Tibial nerve (tissue), 4 donors: ENCODE measurements at regions not wholly inside any gene's neighbourhood (a gene's known extent, or its start where the extent isn't known, plus 50 kb on each side); places are given as distances from the start of the nearest gene placed in this dataset.

Source experiments
- DNase-seq, 2 donors: peaks; one replicate each; pipeline ENCODE4 v3.0.0-alpha.2; 2019; ENCODE audit warnings: low spot score in 2 of 2
- H3K27ac ChIP-seq, 4 donors: fragments of 200-600 bp; sonication (generic) in 3 of 4; one replicate each; pipeline ENCODE4 v1.5.1; 2017 to 2019; ENCODE audit warnings: mild to moderate bottlenecking in 1 of 4
- H3K27me3 ChIP-seq, 2 donors: fragments of 200-600 bp; sonication (generic) in 1 of 2; one replicate each; pipeline versions ENCODE4 v1.5.1 to v1.6.0; 2017 to 2019
- H3K36me3 ChIP-seq, 3 donors: fragments of 200-600 bp; sonication (generic); one replicate each; pipeline ENCODE4 v1.5.1; 2018 to 2019
- H3K4me1 ChIP-seq, 4 donors: fragments of 200-600 bp; sonication (generic) in 3 of 4; one replicate each; pipeline ENCODE4 v1.5.1; 2017 to 2019
- H3K4me3 ChIP-seq, 4 donors: fragments of 200-600 bp; sonication (generic) in 3 of 4; one replicate each; pipeline ENCODE4 v1.5.1; 2017 to 2019; ENCODE audit warnings: mild to moderate bottlenecking in 1 of 4, moderate library complexity in 1 of 4
- H3K9me3 ChIP-seq, 4 donors: fragments of 200-600 bp; sonication (generic) in 3 of 4; one replicate each; pipeline ENCODE4 v1.5.1; 2017 to 2019
- EP300 ChIP-seq, 2 donors: sonication (generic); formaldehyde crosslinking; IDR thresholded peaks; one replicate each; pipeline ENCODE4 v1.6.1; 2017; ENCODE audit warnings: antibody characterized with exemption in 2 of 2, mild to moderate bottlenecking in 1 of 2
- POLR2A ChIP-seq, 2 donors: fragments of 450-650 bp; IDR thresholded peaks; one replicate each; pipeline ENCODE4 v1.6.1; 2017; ENCODE audit warnings: antibody characterized with exemption in 2 of 2, mild to moderate bottlenecking in 2 of 2, moderate library complexity in 2 of 2
- WGBS, 2 donors: methylation state at CpG; one replicate each; pipeline ENCODE4 v1.1.5; 2018; 5-methylcytosine and 5-hydroxymethylcytosine counted together
- TF ChIP-seq, protein P1 (sequence below), 5 experiments: fragments of 200-600 bp in 3 of 5; fragments of 450-650 bp in 2 of 5; sonication (generic) in 3 of 5; IDR thresholded peaks; one replicate each; pipeline ENCODE4 v1.5.1; 2016 to 2019; ENCODE audit warnings: antibody characterized with exemption in 5 of 5, mild to moderate bottlenecking in 3 of 5, moderate library complexity in 2 of 5

DNA sequence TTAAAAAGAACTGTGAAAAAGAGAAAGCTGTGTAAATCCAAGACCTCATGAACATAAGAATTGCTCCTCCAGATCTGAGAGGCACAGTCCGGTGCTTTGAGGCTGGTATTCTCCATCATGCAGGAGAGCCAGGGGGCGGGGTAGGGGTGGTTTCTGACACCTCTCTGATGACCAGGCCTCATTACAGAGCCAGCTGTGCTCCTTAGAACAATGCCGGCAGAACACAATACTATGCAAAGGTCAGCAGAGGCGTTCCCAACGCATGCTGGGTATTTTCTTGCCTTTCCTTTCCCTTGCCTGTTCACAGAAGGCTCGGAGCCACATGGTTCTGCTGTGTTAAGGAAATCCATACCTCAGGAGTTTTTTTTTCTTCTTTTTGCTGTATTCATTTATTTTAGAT is 91.2 kb upstream of the SOD3 start:
- DNase-seq: no peak
- WGBS, 2 donors: 54 to 60% methylated on average over 6 of the region's 6 CpGs
- Histone ChIP-seq H3K4me1 (peaks cover 0 to 28% (median 0%) of the 10 kb centered on the region in 4 donors), H3K4me3 (no peak overlapping the region), H3K9me3 (peaks cover 0 to 3% (median 0%) of the 10 kb centered on the region in 4 donors), H3K27me3 (no peaks in the 10 kb centered on the region), H3K27ac (no peak overlapping the region), H3K36me3 (no peaks in the 10 kb centered on the region)
- no peak for TF ChIP-seq POLR2A (IDR thresholded peaks at IDR 0.05)
- TF ChIP-seq, protein P1, sequence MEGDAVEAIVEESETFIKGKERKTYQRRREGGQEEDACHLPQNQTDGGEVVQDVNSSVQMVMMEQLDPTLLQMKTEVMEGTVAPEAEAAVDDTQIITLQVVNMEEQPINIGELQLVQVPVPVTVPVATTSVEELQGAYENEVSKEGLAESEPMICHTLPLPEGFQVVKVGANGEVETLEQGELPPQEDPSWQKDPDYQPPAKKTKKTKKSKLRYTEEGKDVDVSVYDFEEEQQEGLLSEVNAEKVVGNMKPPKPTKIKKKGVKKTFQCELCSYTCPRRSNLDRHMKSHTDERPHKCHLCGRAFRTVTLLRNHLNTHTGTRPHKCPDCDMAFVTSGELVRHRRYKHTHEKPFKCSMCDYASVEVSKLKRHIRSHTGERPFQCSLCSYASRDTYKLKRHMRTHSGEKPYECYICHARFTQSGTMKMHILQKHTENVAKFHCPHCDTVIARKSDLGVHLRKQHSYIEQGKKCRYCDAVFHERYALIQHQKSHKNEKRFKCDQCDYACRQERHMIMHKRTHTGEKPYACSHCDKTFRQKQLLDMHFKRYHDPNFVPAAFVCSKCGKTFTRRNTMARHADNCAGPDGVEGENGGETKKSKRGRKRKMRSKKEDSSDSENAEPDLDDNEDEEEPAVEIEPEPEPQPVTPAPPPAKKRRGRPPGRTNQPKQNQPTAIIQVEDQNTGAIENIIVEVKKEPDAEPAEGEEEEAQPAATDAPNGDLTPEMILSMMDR (IDR thresholded peaks at IDR 0.05): no peak
- no peak for TF ChIP-seq EP300 (IDR thresholded peaks at IDR 0.05)

DNA sequence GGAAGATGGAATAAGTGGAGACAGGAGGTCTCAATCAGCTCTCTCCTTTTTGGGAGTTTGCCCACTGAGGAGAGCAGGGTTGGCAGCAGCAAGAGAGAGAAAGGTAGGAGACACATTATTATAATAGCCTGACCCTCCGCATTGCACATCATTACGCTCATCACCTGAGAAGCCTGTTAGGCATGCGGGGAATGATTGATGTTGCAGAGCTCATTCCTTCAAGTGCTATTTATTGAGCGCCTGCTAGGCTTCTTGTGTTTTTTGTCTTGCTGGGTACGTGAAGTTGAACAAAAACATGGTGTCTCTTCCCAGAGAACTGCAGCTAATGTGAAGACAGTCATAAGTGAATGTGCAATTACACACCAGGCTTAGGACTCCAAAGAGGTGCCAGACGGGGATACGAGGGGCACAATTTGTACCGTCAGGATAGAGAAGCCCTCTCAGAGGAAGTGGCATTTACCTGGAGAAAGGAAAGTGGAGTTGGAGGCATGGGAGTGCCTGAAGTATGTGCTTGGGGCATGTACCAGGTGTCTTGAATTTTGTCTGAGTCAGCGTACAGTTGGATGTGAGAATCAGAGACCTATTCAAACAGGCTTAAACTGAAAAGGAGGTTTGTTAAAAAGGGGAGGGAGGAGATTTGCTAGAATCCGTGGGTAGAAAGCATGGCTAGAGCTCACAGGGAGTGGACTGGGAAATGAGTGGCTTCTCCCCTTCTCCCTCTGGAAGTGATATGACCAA is 90.2 kb upstream of the SOD3 start:
- no peaks in the 10 kb centered on the region for H3K27me3 ChIP-seq
- TF ChIP-seq EP300 (IDR thresholded peaks at IDR 0.05) (no peak), POLR2A (IDR thresholded peaks at IDR 0.05) (no peak)
- TF ChIP-seq, protein P1 (IDR thresholded peaks at IDR 0.05): no peak
- WGBS, 2 donors: 86 to 92% methylated on average over 10 of the region's 10 CpGs

DNA sequence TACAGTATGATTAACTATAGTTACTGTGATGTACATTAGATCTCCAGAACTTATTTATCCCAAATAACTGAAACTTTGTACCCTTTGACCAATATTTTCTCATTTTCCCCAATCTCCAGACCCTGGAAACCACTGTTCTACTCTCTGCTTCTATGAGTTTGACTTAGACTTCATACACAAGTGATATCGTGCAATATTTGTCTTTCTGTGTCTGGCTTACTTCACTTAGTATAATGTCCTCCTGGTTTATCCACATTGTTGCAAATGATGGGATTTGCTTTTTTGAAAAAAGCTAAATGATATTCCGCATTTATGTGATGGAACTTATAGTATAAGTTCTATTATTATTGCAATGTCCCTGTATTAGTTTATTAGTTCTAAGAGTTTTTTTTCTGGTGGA is 81.8 kb upstream of the SOD3 start:
- Histone ChIP-seq H3K27me3 (no peaks in the 10 kb centered on the region), H3K27ac (no peak overlapping the region), H3K9me3 (peaks cover 0 to 30% (median 4%) of the 10 kb centered on the region in 4 donors), H3K4me1 (no peaks in the 10 kb centered on the region), H3K4me3 (no peak overlapping the region), H3K36me3 (no peaks in the 10 kb centered on the region)
- 49 to 50% methylated on average over 2 of the region's 2 CpGs for WGBS, 2 donors
- TF ChIP-seq EP300 (IDR thresholded peaks at IDR 0.05) (no peak), POLR2A (IDR thresholded peaks at IDR 0.05) (no peak)
- TF ChIP-seq, protein P1 (IDR thresholded peaks at IDR 0.05): no peak
- no peak for DNase-seq

More for the DNA sequence above, 90.2 kb upstream of the SOD3 start:
- Histone ChIP-seq H3K4me1 (peaks cover 0 to 28% (median 0%) of the 10 kb centered on the region in 4 donors), H3K27ac (no peak overlapping the region), H3K9me3 (peaks cover 0 to 5% (median 2%) of the 10 kb centered on the region in 4 donors), H3K36me3 (no peaks in the 10 kb centered on the region), H3K4me3 (no peak overlapping the region)
- no peak for DNase-seq

DNA sequence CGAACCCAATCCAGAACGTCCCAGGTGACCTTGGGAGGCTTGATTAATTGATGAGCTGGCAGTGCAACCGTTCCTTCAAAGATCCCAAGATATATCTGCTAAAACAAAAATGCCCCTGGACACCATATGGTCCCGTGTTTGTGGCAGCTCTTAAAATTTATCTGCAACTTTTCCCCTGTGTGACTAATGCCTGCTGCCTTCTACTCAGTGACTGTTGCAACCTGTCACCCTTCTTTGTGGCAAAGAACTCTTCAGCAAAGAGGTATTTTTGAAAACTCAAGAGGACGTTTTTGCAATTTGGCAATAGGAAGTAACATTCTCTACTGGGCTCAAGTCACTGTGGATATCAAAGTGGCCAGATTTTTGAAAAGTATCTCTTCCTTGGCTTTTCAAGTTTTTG is 75.8 kb upstream of the SOD3 start:
- Histone ChIP-seq H3K36me3 (no peaks in the 10 kb centered on the region), H3K4me1 (no peaks in the 10 kb centered on the region), H3K9me3 (peaks cover 0 to 13% (median under 1%) of the 10 kb centered on the region in 4 donors), H3K27me3 (no peaks in the 10 kb centered on the region), H3K27ac (no peak overlapping the region), H3K4me3 (no peak overlapping the region)
- TF ChIP-seq, protein P1 (IDR thresholded peaks at IDR 0.05): no peak
- TF ChIP-seq EP300 (IDR thresholded peaks at IDR 0.05) (no peak), POLR2A (IDR thresholded peaks at IDR 0.05) (no peak)
- no peak for DNase-seq
- 55% methylated on average over 5 of the region's 5 CpGs for WGBS, 2 donors

DNA sequence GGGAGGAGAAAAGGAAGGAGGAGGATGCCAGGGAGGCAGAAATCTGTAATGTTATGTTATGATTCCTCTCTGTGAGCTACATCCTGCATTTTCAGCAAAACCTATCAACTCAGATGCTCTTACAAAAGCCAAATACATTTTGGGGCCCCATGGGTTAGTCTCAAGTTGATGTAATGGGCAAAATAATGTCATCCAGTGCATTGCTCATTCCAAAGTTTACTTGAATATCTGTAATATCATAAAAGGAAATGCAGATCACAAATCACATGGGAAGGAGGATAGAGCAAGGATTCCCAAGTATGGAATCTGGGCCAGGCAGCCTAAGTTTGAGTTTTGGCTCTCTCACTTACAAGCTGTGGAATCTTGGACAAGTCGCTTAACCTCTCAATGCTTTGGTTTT is 74.9 kb upstream of the SOD3 start:
- Histone ChIP-seq H3K4me1 (no peaks in the 10 kb centered on the region), H3K27me3 (no peaks in the 10 kb centered on the region), H3K27ac (no peak overlapping the region), H3K4me3 (no peak overlapping the region), H3K36me3 (no peaks in the 10 kb centered on the region), H3K9me3 (peaks cover 0 to 9% (median 0%) of the 10 kb centered on the region in 4 donors)
- TF ChIP-seq EP300 (IDR thresholded peaks at IDR 0.05) (no peak), POLR2A (IDR thresholded peaks at IDR 0.05) (no peak)
- TF ChIP-seq, protein P1 (IDR thresholded peaks at IDR 0.05): no peak
- 90 to 94% methylated on average over 1 of the region's 1 CpG for WGBS, 2 donors
- DNase-seq: no peak
